GM03348 (cell line): ENCODE measurements at regions not wholly inside any gene's neighbourhood (a gene's known extent, or its start where the extent isn't known, plus 50 kb on each side); places are given as distances from the start of the nearest gene placed in this dataset.
"Not testable (repeated sequence)": the region's sequence is repeated elsewhere in the genome, so short reads cannot be mapped to it uniquely, and the experiment has no call there.

Source experiments
- DNase-seq: peaks from one replicate; pipeline ENCODE4 v3.0.0; 2012; ENCODE audit warnings: low spot score

GRCh38 chr21:18550361-18550760 is 146.8 kb upstream of the TMPRSS15 start:
- no peak for DNase-seq

DNA sequence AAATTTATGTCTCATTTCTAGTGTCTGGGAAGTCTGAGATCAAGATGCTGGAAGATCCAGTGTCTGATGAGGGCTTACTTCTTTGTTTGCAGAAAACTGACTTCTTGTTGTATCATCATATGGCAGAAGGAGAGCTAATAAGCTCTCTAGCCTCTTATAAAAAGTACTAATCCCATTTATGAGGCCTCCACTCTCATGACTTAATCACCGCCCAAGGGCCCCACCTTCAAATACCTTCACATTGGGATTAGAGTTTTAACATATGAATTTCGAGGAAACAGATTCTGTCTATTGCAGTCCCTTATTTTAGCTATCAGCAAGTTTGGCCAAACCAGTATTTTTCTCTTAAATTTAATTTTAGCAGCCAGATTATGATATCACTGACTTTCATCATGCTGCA is 150.2 kb upstream of the TMPRSS15 start:
- DNase-seq: no peak

DNA sequence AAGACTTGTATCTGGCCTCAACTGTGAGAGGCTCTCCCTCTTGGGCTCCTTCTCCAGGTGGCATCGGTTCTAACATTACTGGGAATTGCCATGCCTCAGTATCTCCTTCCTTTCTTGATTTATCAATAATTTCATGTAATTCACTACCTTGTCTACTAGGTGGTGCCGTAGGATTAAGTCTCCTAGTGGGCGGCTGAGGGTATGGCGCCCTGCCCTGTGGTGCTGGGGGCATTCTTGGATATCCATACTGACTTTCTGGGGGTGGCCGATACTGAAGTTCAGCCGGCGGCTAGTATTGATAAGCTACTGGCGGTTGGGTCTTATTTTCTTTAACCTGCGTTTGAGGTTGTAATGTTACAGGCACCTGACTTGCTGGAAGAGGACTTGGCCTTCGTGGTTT is 164.2 kb upstream of the TMPRSS15 start:
- not testable (repeated sequence) for DNase-seq

DNA sequence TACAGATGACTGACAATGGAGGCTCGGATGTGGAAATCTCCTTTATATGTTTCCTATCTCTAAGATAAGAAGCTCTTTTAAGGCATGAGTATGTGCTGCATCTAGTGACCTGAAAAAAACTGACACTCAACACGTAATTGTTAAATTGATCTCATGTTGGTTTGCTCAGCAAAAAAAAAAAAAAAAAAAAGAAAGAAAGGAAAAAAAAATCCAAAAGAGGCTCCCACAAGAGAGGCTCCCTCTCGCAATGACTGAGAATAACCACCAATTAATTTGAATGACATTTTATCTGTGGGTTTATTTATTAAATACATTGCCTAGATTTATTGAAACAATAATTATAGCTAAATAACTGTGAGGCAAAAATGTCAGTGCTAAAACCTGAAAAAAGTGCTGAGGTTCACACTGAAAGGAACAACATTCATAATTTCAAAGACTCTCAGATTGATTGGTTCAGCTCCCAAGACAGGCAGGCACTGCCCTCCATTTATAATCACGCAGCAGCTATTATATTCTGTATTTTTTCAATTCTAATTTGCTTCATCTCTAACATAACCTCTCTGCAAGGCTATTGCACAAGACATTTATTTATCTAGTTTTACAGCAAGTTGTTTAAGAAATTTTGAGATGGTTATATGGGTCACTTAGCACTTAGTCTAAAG is 184.5 kb upstream of the TMPRSS15 start:
- DNase-seq: no peak

- no peak for DNase-seq
Measured at GRCh38 chr21:18601146-18601545, 197.6 kb upstream of the TMPRSS15 start.

DNA sequence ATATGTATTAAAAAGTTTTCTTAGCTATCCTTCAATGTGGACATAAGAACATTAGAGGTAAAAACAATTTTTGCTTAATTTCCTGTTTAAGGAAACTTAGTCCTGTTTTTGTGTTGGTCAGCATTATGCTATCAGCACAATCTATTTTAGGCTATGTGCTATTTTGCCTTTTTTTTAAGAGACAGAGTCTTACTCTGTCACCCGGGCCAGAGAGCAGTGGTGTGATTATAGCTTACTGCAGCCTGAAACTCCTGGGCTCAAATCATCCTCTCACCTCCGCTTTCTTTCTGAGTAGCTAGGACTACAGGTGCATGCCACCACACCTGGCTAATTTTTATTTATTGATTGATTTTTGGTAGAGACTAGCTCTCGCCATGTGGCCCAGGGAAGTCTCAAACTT is 199.1 kb upstream of the TMPRSS15 start:
- DNase-seq: no peak

GRCh38 chr21:18603261-18603660 is 199.7 kb upstream of the TMPRSS15 start:
- no peak for DNase-seq

DNA sequence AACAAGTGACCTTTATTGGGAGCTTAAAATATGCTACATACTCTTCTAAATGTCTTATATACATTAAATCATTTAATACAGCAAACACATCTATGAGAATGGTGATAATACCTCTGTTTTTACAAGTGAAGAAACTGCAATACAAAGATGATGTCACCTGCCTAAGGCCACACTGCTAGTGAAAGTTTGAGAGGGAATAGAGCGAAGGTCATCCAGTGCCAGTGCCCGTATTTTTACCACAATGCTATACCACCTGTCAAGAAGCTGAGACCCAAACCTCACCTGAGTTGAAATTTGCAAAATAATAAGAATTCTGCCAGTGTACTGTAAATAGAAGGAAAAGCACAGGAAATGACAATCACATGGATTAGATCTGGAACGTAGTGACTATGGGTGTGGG is 200.4 kb upstream of the TMPRSS15 start:
- no peak for DNase-seq

- no peak for DNase-seq
Measured at GRCh38 chr21:18608226-18608625, 204.6 kb upstream of the TMPRSS15 start.

DNA sequence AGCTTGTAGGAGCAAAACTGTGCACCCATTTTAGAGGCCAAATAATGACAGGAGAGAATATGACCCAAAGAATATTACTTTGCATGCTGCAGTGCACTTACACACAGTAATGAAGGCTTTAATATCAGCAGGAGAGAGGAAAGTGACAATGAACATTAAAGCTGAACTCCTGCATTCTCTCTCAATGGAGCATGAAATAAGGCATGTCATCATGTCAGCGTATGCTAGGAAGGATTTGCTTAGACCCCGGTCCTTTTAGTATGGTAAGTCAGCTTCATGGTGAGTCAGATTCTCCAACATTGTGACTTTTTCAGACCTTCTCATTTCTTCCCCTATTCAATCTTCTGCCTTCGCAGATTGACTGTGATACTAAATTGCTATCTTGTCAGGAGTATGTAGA is 210.7 kb upstream of the TMPRSS15 start:
- no peak for DNase-seq

DNA sequence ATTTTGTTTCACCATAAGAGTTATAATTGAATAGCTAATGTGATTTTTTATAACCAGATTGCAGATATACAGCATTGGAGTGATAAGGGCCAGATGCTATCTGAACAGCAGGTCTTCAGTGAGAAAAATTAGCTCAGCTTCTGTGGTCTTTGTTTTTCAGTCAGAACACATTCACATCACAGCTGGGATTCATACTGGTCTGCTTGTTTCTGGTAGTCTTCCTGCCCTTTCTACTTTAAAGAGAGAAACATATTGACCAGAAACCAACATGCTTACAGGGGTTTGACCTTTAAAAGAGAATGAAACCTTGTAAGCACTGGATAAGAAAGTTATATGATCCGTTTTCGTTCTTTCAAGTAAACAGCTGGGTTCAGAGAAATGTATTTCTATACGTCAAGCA is 213.7 kb upstream of the TMPRSS15 start:
- no peak for DNase-seq

- no peak for DNase-seq
Measured at GRCh38 chr21:18620436-18620835, 216.9 kb upstream of the TMPRSS15 start.

DNA sequence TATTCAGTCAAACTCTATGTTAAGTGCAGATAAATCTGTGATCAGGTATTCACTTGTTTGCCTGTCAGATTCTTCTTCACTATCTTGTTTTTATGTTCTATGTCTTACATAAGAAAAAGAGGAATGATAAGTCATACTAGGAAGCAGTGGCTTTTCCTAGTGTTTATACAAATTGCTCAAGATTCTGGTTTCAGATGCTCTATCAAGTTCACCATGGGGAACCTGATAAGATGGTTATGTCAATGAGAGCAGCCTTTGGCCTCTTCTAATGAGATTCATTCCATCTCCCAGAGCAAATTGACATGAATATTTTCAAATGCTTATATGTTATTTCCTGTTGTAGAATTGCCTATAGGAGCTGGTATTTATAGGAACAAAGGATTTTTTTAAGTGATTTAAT is 218.8 kb upstream of the TMPRSS15 start:
- no peak for DNase-seq

DNA sequence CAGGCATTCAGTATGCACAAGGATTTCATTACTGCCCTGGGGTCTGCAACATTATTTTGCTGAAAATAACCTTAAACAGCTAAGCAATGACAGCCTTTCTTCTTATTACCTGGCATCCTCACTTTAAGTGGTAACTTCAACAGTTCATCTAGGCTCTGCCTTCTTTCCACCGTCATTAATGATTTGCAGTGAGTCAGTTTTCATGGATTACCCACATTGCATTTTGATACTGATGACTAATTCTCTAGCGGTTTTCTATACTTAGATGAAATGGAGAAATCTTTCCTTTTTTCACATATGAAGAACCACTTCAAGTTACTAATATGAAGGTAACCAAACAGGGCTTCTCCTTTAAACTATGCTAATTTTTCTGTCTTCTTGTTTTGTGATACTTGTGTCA is 226.9 kb upstream of the TMPRSS15 start:
- no peak for DNase-seq

DNA sequence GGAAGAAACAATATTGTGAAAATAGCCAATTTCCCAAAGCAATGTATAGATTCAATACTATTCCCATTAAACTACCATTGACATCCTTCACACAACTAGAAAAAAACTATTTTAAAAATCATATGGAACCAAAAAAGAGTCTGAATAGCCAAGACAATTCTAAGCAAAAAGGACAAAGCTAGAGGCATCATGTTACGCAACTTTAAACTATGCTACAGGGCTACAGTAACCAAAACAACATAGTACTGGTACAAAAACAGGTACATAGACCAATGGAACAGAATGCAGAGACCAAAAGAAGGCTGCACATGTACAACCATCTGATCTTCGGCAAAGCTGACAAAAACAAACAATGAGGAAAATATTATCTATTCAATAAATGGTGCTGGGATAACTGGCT is 233.3 kb upstream of the TMPRSS15 start:
- DNase-seq: no peak

GRCh38 chr21:18646116-18646515 is 242.5 kb upstream of the TMPRSS15 start:
- no peak for DNase-seq

DNA sequence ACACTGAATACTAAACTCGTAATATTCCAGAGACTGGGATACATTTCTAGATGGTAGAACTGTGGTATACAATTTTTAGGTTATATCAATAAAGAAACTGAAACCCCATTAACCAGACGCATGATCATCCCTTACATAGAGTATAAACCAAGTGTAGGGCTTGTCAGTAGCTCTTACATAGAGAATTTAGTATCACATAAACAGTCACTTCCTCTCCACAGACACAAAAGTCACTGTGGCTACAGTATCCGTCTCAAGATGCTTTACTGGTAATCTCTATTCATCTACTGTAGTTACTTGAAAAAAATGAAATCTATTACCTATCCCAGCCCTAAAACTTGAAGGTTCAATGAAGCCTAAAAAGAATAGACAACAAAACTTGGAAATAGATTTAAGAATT is 252.3 kb upstream of the TMPRSS15 start:
- DNase-seq: no peak

- DNase-seq: no peak
Measured at GRCh38 chr21:18661842-18662241, 258.3 kb upstream of the TMPRSS15 start.

DNA sequence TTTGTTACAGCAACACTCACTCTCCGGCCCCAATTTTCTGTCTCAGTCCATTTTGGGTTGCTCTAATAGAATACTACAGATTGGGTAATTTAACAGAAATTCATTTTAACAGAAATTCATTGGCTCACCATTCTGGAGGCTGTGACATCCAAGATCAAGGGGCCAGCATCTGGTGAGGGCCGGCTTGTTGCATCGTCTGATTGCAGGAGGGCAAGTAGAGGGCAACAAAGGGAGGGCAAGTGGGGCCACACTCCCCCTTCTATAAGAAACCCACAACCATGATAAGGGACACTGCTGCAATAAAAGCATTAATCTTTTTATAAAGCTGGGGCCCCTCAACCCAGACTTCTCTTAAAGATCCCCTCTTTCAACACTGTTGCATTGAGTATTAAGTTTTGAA is 260.1 kb upstream of the TMPRSS15 start:
- DNase-seq: no peak

- DNase-seq: no peak
Measured at GRCh38 chr21:18666725-18667124, 263.1 kb upstream of the TMPRSS15 start.

DNA sequence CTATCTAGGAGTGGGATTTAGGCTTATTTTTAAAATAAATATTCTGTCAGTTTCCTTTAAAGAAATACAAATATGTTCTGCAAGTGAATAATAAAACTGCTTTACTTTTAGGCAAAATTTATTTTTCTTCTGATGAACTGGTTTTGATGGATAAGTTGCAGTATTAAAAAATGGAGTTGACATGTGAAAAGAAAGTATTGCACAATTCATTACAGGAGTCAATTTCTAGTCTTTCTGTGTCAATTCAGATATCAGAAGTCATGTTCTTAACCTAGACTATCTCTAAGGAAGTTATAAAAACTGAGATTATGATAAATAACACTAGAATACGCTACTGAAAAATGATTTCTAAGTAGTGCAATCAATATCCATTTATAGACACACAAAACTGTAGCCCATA is 270.2 kb upstream of the TMPRSS15 start:
- DNase-seq: no peak

- no peak for DNase-seq
Measured at GRCh38 chr21:18677632-18678031, 274.0 kb upstream of the TMPRSS15 start.

DNA sequence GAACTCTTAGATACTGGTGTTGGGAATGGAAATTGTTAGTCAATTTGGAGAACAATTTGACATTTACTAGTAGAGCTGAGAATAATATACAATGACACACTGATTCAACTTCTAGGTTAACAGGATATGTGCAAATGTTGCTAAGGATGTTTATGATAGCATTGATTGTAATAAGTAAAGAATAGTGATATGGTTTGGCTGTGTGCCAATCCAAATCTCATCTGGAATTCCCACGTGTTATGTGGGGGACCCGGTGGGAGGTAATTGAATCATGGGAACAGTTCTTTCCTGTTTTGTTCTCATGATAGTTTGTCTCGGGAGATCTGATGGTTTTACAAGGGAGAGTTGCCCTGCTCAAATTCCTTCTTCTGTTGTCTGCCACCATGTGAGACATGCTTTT is 302.4 kb upstream of the TMPRSS15 start:
- no peak for DNase-seq

DNA sequence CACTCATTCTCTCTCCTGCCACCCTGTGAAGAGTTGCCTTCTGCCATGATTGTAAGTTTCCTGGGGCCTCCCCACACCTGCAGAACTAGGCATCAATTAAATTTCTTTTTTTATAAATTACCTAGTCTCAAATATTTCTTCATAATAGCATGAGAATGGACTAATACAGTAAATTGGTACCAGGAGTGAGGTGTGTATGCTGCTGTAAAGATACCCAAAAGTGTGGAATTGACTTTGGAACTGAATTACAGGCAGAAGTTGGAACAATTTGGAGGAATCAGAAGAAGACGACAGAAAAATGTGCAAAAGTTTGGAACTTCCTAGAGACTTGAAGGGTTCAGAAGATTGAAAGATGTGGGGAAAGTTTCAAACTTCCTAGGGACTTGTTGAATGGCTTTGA is 308.1 kb upstream of the TMPRSS15 start:
- no peak for DNase-seq

GRCh38 chr21:18715606-18716005 is 312.0 kb upstream of the TMPRSS15 start:
- no peak for DNase-seq
